Mesenchymal stem cell (in vitro differentiated cells and primary cell): ENCODE measurements at regions not wholly inside any gene's neighbourhood (a gene's known extent, or its start where the extent isn't known, plus 50 kb on each side); places are given as distances from the start of the nearest gene placed in this dataset.

Experiments used
- DNase-seq: peaks from one replicate; pipeline ENCODE4 v3.0.0-alpha.2; 2013
- H2AFZ ChIP-seq: one replicate; pipeline ENCODE4 v1.6.1; 2013; ENCODE audit warnings: low read depth, mild to moderate bottlenecking, control low read depth, inconsistent platforms, low read length, moderate library complexity
- H2AK5ac ChIP-seq: 2 replicates; pipeline ENCODE4 v1.6.1; 2013; ENCODE audit warnings: low read length, moderate library complexity, mild to moderate bottlenecking, inconsistent platforms; ENCODE audit not compliant: severe bottlenecking
- H2BK120ac ChIP-seq: one replicate; pipeline ENCODE4 v1.6.1; 2013; ENCODE audit warnings: low read depth, mild to moderate bottlenecking, inconsistent platforms, low read length, moderate library complexity
- H2BK12ac ChIP-seq, 2 experiments: one replicate each; pipeline ENCODE4 v1.6.1; 2013; ENCODE audit warnings: inconsistent platforms in 2 of 2, low read length in 2 of 2, mild to moderate bottlenecking in 2 of 2, moderate library complexity in 2 of 2, control low read depth in 1 of 2
- H2BK15ac ChIP-seq: one replicate; pipeline ENCODE4 v1.6.1; 2013; ENCODE audit warnings: mild to moderate bottlenecking, low read depth, inconsistent platforms; ENCODE audit not compliant: poor library complexity, severe bottlenecking
- H2BK5ac ChIP-seq: 2 replicates; pipeline ENCODE4 v1.6.1; 2013; ENCODE audit warnings: low read depth, mild to moderate bottlenecking, low read length, control low read depth, inconsistent platforms; ENCODE audit not compliant: poor library complexity, severe bottlenecking
- H3K14ac ChIP-seq, 2 experiments: one replicate each; pipeline ENCODE4 v1.6.1; 2013; ENCODE audit warnings: inconsistent platforms in 2 of 2, low read length in 2 of 2, control low read depth in 1 of 2, mild to moderate bottlenecking in 1 of 2, moderate library complexity in 1 of 2
- H3K18ac ChIP-seq, 2 experiments: one replicate each; pipeline ENCODE4 v1.6.1; 2013; ENCODE audit warnings: inconsistent platforms in 2 of 2, low read length in 2 of 2, control low read depth in 1 of 2, low read depth in 1 of 2, mild to moderate bottlenecking in 1 of 2
- H3K23ac ChIP-seq, 2 experiments: one replicate each; pipeline ENCODE4 v1.6.1; 2013; ENCODE audit warnings: inconsistent platforms in 2 of 2, low read length in 2 of 2, mild to moderate bottlenecking in 2 of 2, moderate library complexity in 2 of 2, control low read depth in 1 of 2
- H3K27ac ChIP-seq: 2 replicates; pipeline ENCODE4 v1.5.1; 2013; ENCODE audit warnings: mild to moderate bottlenecking, moderate library complexity, low read length, control low read depth, inconsistent platforms; ENCODE audit not compliant: poor library complexity, severe bottlenecking
- H3K27me3 ChIP-seq, 2 experiments: 2 replicates each; pipeline versions ENCODE4 v1.6.1 to v1.7.0; 2013; ENCODE audit warnings: low read length in 2 of 2, mild to moderate bottlenecking in 2 of 2, moderate library complexity in 2 of 2, control low read depth in 1 of 2, inconsistent platforms in 1 of 2; ENCODE audit not compliant: control insufficient read depth in 1 of 2, insufficient read depth in 1 of 2
- H3K36me3 ChIP-seq, 2 experiments: 2 replicates each; pipeline versions ENCODE4 v1.6.1 to v1.7.0; 2013; ENCODE audit warnings: low read length in 2 of 2, control low read depth in 1 of 2, inconsistent platforms in 1 of 2, low read depth in 1 of 2, mild to moderate bottlenecking in 1 of 2; ENCODE audit not compliant: insufficient read depth in 2 of 2, control insufficient read depth in 1 of 2
- H3K4ac ChIP-seq, 2 experiments: one replicate each; pipeline ENCODE4 v1.6.1; 2013; ENCODE audit warnings: inconsistent platforms in 2 of 2, low read length in 2 of 2, mild to moderate bottlenecking in 2 of 2, moderate library complexity in 2 of 2, control low read depth in 1 of 2, low read depth in 1 of 2
- H3K4me1 ChIP-seq: 2 replicates; pipeline ENCODE4 v1.6.1; 2013; ENCODE audit warnings: low read depth, low read length, control low read depth; ENCODE audit not compliant: control insufficient read depth, insufficient read depth
- H3K4me2 ChIP-seq: 2 replicates; pipeline ENCODE4 v1.6.1; 2013; ENCODE audit warnings: low read length, mild to moderate bottlenecking, inconsistent platforms; ENCODE audit not compliant: poor library complexity, severe bottlenecking
- H3K4me3 ChIP-seq, 2 experiments: 2 replicates each; pipeline versions ENCODE4 v1.5.1 to v1.7.0; 2013; ENCODE audit warnings: low read length in 2 of 2, mild to moderate bottlenecking in 2 of 2, control low read depth in 1 of 2, low read depth in 1 of 2; ENCODE audit not compliant: insufficient read depth in 1 of 2
- H3K79me1 ChIP-seq: replicated peaks from 2 replicates; pipeline ENCODE4 v1.6.1; 2013; ENCODE audit warnings: mild to moderate bottlenecking, control low read depth, low read length, inconsistent platforms; ENCODE audit not compliant: poor library complexity, severe bottlenecking
- H3K9ac ChIP-seq: 2 replicates; pipeline ENCODE4 v1.7.0; 2013; ENCODE audit warnings: mild to moderate bottlenecking, low read length, moderate library complexity
- H3K9me3 ChIP-seq: 2 replicates; pipeline ENCODE4 v1.7.0; 2013; ENCODE audit warnings: mild to moderate bottlenecking, low read length; ENCODE audit not compliant: control insufficient read depth
- H4K8ac ChIP-seq: one replicate; pipeline ENCODE4 v1.6.1; 2013; ENCODE audit warnings: inconsistent platforms, mild to moderate bottlenecking, low read length, moderate library complexity
- H4K91ac ChIP-seq: one replicate; pipeline ENCODE4 v1.6.1; 2013; ENCODE audit warnings: mild to moderate bottlenecking, low read length, inconsistent platforms
- WGBS: methylation state at CpG from one replicate; pipeline ENCODE4 v1.1.7; 2013; ENCODE audit warnings: mixed read lengths; 5-methylcytosine and 5-hydroxymethylcytosine counted together

GRCh38 chr18:29560270-29560669 lies 1383.3 kb upstream of the CDH2 start:
- H3K36me3 ChIP-seq, result no peaks in the 10 kb centered on the region
- no peak overlapping the region for H3K4ac ChIP-seq
- WGBS, result no CpG with 5 or more reads among the region's 1 CpG
- no peak overlapping the region for H4K91ac ChIP-seq
- no peak overlapping the region for H3K4me2 ChIP-seq
- H3K9me3 ChIP-seq, result no peaks in the 10 kb centered on the region
- no peak overlapping the region for H3K23ac ChIP-seq
- H3K27ac ChIP-seq, result no peak overlapping the region
- H2BK120ac ChIP-seq, result no peak overlapping the region
- H3K14ac ChIP-seq, result no peak overlapping the region
- no peak for DNase-seq
- H3K9ac ChIP-seq, result no peak overlapping the region
- no peak overlapping the region for H2AK5ac ChIP-seq
- H4K8ac ChIP-seq, result no peak overlapping the region
- no peaks in the 10 kb centered on the region for H3K4me1 ChIP-seq
- no peaks in the 10 kb centered on the region for H3K27me3 ChIP-seq
- H2BK5ac ChIP-seq, result no peak overlapping the region
- no peak overlapping the region for H3K18ac ChIP-seq
- H2BK15ac ChIP-seq, result no peak overlapping the region
- H3K79me1 ChIP-seq, result no peaks in the 10 kb centered on the region
- H2AFZ ChIP-seq, result no peak overlapping the region
- H3K4me3 ChIP-seq, result no peak overlapping the region
- no peak overlapping the region for H2BK12ac ChIP-seq

GRCh38 chr18:29556070-29556469 lies 1379.1 kb upstream of the CDH2 start:
- no peak overlapping the region for H3K4me2 ChIP-seq
- H3K4me1 ChIP-seq, result no peaks in the 10 kb centered on the region
- H3K4me3 ChIP-seq, result no peak overlapping the region
- H4K91ac ChIP-seq, result no peak overlapping the region
- no peaks in the 10 kb centered on the region for H3K36me3 ChIP-seq
- H3K79me1 ChIP-seq, result no peaks in the 10 kb centered on the region
- H2AFZ ChIP-seq, result no peak overlapping the region
- no peak overlapping the region for H4K8ac ChIP-seq
- WGBS, result 96% methylated on average over 3 of the region's 4 CpGs
- H2BK12ac ChIP-seq, result no peak overlapping the region
- no peak overlapping the region for H3K27ac ChIP-seq
- no peak overlapping the region for H3K4ac ChIP-seq
- no peak overlapping the region for H2BK120ac ChIP-seq
- no peak overlapping the region for H2BK5ac ChIP-seq
- H3K9me3 ChIP-seq, result no peaks in the 10 kb centered on the region
- DNase-seq, result no peak
- H3K18ac ChIP-seq, result no peak overlapping the region
- no peak overlapping the region for H3K14ac ChIP-seq
- H2AK5ac ChIP-seq, result no peak overlapping the region
- H3K9ac ChIP-seq, result no peak overlapping the region
- no peaks in the 10 kb centered on the region for H3K27me3 ChIP-seq
- no peak overlapping the region for H3K23ac ChIP-seq
- no peak overlapping the region for H2BK15ac ChIP-seq

- no peak overlapping the region for H2AK5ac ChIP-seq
- no peak overlapping the region for H2BK15ac ChIP-seq
- H3K27me3 ChIP-seq, result no peaks in the 10 kb centered on the region
- H3K27ac ChIP-seq, result no peak overlapping the region
- H2BK5ac ChIP-seq, result no peak overlapping the region
- no peak overlapping the region for H2AFZ ChIP-seq
- no peaks in the 10 kb centered on the region for H3K9me3 ChIP-seq
- H2BK12ac ChIP-seq, result no peak overlapping the region
- no peak overlapping the region for H4K8ac ChIP-seq
- H3K4me3 ChIP-seq, result no peak overlapping the region
- no peak overlapping the region for H4K91ac ChIP-seq
- no peak overlapping the region for H3K4me2 ChIP-seq
- no peaks in the 10 kb centered on the region for H3K4me1 ChIP-seq
- no peak overlapping the region for H2BK120ac ChIP-seq
- WGBS, result 96% methylated on average over 9 of the region's 9 CpGs
- no peaks in the 10 kb centered on the region for H3K79me1 ChIP-seq
- H3K23ac ChIP-seq, result no peak overlapping the region
- H3K4ac ChIP-seq, result no peak overlapping the region
- DNase-seq, result no peak
- H3K14ac ChIP-seq, result no peak overlapping the region
- no peaks in the 10 kb centered on the region for H3K36me3 ChIP-seq
- H3K18ac ChIP-seq, result no peak overlapping the region
- no peak overlapping the region for H3K9ac ChIP-seq
Observed at GRCh38 chr18:29549759-29550158, 1372.8 kb upstream of the CDH2 start.

DNA sequence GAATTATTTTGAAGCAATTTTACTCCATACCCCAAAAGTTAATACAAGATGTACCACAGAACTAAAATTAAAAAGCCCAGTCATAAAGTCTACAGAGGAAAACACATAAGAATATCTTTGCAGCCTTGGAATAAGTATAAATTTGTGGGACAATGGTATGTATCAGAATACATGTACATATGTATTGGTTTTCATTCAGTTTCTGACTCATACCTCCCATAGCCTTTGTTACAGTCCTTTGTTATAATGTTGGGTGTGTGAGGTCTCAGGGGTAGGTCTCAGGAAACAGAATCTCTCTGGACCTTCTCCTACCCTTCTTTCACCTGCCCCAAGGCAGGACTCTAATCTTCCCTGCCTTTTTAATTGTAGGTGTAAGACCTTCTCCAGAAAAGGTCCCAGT lies 1370.7 kb upstream of the CDH2 start:
- Histone ChIP-seq H3K18ac (no peak overlapping the region), H3K4ac (no peak overlapping the region), H3K27ac (no peak overlapping the region), H2BK15ac (no peak overlapping the region), H3K23ac (no peak overlapping the region), H2AFZ (no peak overlapping the region), H4K91ac (no peak overlapping the region), H3K9ac (no peak overlapping the region), H2BK12ac (no peak overlapping the region), H3K14ac (peak overlapping the region in 1 of 2 experiments; percentile 36), H2BK120ac (no peak overlapping the region), H3K27me3 (no peaks in the 10 kb centered on the region), H2BK5ac (no peak overlapping the region), H2AK5ac (no peak overlapping the region), H3K79me1 (no peaks in the 10 kb centered on the region), H3K4me2 (no peak overlapping the region), H3K4me1 (no peaks in the 10 kb centered on the region), H3K36me3 (no peaks in the 10 kb centered on the region), H3K4me3 (no peak overlapping the region), H4K8ac (no peak overlapping the region), H3K9me3 (no peaks in the 10 kb centered on the region)
- DNase-seq, result no peak
